ENCODE measurements at regions not wholly inside any gene's neighbourhood (a gene's known extent, or its start where the extent isn't known, plus 50 kb on each side); places are given as distances from the start of the nearest gene placed in this dataset.

DNA sequence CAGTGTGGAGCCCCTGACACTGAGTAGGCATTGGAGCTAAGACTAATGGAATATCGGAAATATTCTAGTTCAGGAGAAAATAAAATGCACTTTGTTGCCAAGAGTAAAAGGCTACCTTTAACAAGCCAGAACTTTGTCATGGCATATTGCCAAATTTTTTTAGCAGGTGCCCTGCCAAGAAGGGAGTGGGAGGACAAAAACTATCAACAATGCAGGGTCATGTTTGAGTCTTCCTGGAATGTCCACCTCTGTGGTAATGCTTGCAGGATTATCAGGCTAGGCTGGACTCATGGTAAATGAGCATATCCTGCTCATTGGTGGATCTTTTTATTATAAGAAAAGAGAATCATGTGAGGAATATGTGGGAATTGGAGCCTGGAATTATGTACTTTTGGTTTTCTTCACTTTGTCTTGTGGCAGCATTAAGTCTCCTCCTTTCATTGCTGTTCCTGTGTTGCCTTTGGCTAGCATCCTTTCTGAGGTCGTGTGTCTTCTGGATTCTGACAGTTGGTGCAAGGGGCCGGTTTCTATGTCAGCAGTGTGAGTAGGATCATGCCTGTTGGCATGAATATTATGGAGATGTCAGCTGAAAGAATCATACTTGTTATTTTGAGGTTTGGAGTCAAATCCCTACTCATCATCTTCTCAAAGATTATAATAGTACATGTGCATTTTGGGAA lies 122.9 kb upstream of the SPRY2 start:
- no peak overlapping the region for H3K27ac ChIP-seq
- H3K36me3 ChIP-seq = no peaks in the 10 kb centered on the region
- no peak for DNase-seq
- TF ChIP-seq CTCF (IDR thresholded peaks at IDR 0.05) = no peak
- no peak for TF ChIP-seq POLR2A (IDR thresholded peaks at IDR 0.05)
- no peaks in the 10 kb centered on the region for H3K9me3 ChIP-seq
- no peaks in the 10 kb centered on the region for H3K4me1 ChIP-seq
- no peaks in the 10 kb centered on the region for H3K27me3 ChIP-seq
- no peak overlapping the region for H3K4me3 ChIP-seq
- intact Hi-C loops (cut with DNase I; ENCODE audit: low total_unique reads) = no loop called here

GRCh38 chr13:80462567-80462966 lies 121.6 kb upstream of the SPRY2 start:
- intact Hi-C loops (cut with DNase I; ENCODE audit: low total_unique reads) = no loop called here
- Histone ChIP-seq H3K9me3 (no peaks in the 10 kb centered on the region), H3K36me3 (no peaks in the 10 kb centered on the region), H3K27me3 (no peaks in the 10 kb centered on the region), H3K27ac (no peak overlapping the region), H3K4me3 (no peak overlapping the region), H3K4me1 (no peaks in the 10 kb centered on the region)
- TF ChIP-seq POLR2A (IDR thresholded peaks at IDR 0.05) (no peak), CTCF (IDR thresholded peaks at IDR 0.05) (no peak)
- DNase-seq = no peak

GRCh38 chr13:80462037-80462436 lies 121.1 kb upstream of the SPRY2 start:
- Histone ChIP-seq H3K4me3 (no peak overlapping the region), H3K36me3 (no peaks in the 10 kb centered on the region), H3K9me3 (no peaks in the 10 kb centered on the region), H3K27me3 (no peaks in the 10 kb centered on the region), H3K4me1 (no peaks in the 10 kb centered on the region), H3K27ac (no peak overlapping the region)
- TF ChIP-seq CTCF (IDR thresholded peaks at IDR 0.05) (no peak), POLR2A (IDR thresholded peaks at IDR 0.05) (no peak)
- no peak for DNase-seq
- intact Hi-C loops (cut with DNase I; ENCODE audit: low total_unique reads) = no loop called here

- no peak overlapping the region for H3K4me3 ChIP-seq
- H3K27me3 ChIP-seq = no peaks in the 10 kb centered on the region
- no peaks in the 10 kb centered on the region for H3K9me3 ChIP-seq
- H3K27ac ChIP-seq = peak overlapping the region; percentile 24 to 27
- TF ChIP-seq POLR2A (IDR thresholded peaks at IDR 0.05) = no peak
- TF ChIP-seq CTCF (IDR thresholded peaks at IDR 0.05) = no peak
- no peaks in the 10 kb centered on the region for H3K4me1 ChIP-seq
- H3K36me3 ChIP-seq = no peaks in the 10 kb centered on the region
- intact Hi-C loops (cut with DNase I; ENCODE audit: low total_unique reads) = no loop called here
- DNase-seq = no peak
These were observed 117.6 kb upstream of the SPRY2 start for GRCh38 chr13:80458543-80458942.

DNA sequence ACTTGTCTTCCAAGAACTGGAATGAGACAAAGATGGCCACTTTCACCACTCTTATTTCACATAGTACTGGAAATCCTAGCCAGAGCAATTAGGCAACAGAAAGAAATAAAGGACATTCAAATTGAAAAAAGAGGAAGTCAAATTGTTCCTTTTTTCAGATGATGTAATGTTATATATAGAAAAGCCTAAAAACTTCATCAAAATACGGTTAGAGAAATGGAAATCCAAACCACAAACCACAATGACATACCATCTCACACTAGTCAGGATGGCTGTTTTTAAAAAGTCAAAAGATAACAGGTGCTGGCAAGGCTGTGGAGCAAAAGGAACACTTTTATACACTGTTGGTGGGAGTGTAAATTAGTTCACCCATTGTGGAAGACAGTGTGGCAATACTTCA lies 113.3 kb upstream of the SPRY2 start:
- Histone ChIP-seq H3K27me3 (no peaks in the 10 kb centered on the region), H3K4me3 (no peak overlapping the region), H3K36me3 (no peaks in the 10 kb centered on the region), H3K9me3 (no peaks in the 10 kb centered on the region), H3K4me1 (no peaks in the 10 kb centered on the region), H3K27ac (no peak overlapping the region)
- intact Hi-C loops (cut with DNase I; ENCODE audit: low total_unique reads) = no loop called here
- TF ChIP-seq CTCF (IDR thresholded peaks at IDR 0.05) (no peak), POLR2A (IDR thresholded peaks at IDR 0.05) (no peak)
- no peak for DNase-seq
